ENCODE measurements at regions not wholly inside any gene's neighbourhood (a gene's known extent, or its start where the extent isn't known, plus 50 kb on each side); places are given as distances from the start of the nearest gene placed in this dataset.

- TF ChIP-seq CTCF (conservative IDR thresholded peaks at IDR 0.05; ENCODE audit: low read length) = no peak
- TF ChIP-seq EZH2phosphoT487 (IDR thresholded peaks at IDR 0.05; ENCODE audit: borderline replicate concordance, low read depth, low read length) = no peak
Measured at GRCh38 chr7:56174875-56175760, 58.9 kb upstream of the NUPR2 start.

All from OCI-LY7 (cell line).